ENCODE measurements at regions not wholly inside any gene's neighbourhood (a gene's known extent, or its start where the extent isn't known, plus 50 kb on each side); places are given as distances from the start of the nearest gene placed in this dataset.

GRCh38 chr16:80033783-80034468, 433.4 kb upstream of the MAF start:
- DNase-seq = no peak

- DNase-seq = no peak
These were observed 429.4 kb upstream of the MAF start for GRCh38 chr16:80029761-80030481.

- DNase-seq = no peak
These were observed 428.8 kb upstream of the MAF start for GRCh38 chr16:80029381-80029630.

- DNase-seq = no peak
These were observed 428.2 kb upstream of the MAF start for GRCh38 chr16:80028581-80029380.

- peak; percentile 84 for DNase-seq
These were observed 426.7 kb upstream of the MAF start for GRCh38 chr16:80027007-80027965.

GRCh38 chr16:80025236-80025635, 424.7 kb upstream of the MAF start:
- DNase-seq = no peak

GRCh38 chr16:80024443-80024842, 423.9 kb upstream of the MAF start:
- DNase-seq = no peak

- no peak for DNase-seq
These were observed 423.3 kb upstream of the MAF start for GRCh38 chr16:80023865-80024264.

GRCh38 chr16:80019395-80019794, 418.9 kb upstream of the MAF start:
- DNase-seq = no peak

GRCh38 chr16:80018466-80018865, 417.9 kb upstream of the MAF start:
- DNase-seq = no peak

GRCh38 chr16:80016731-80017326, 416.3 kb upstream of the MAF start:
- no peak for DNase-seq

GRCh38 chr16:80015566-80015965, 415.0 kb upstream of the MAF start:
- DNase-seq = no peak

GRCh38 chr16:80014241-80014939, 413.9 kb upstream of the MAF start:
- no peak for DNase-seq

- DNase-seq = no peak
These were observed 412.0 kb upstream of the MAF start for GRCh38 chr16:80012586-80012985.

GRCh38 chr16:80009971-80010659, 409.6 kb upstream of the MAF start:
- no peak for DNase-seq

GRCh38 chr16:80008857-80009256, 408.3 kb upstream of the MAF start:
- DNase-seq = no peak

GRCh38 chr16:80007231-80007630, 406.7 kb upstream of the MAF start:
- no peak for DNase-seq

GRCh38 chr16:80006241-80007215, 406.0 kb upstream of the MAF start:
- no peak for DNase-seq

- no peak for DNase-seq
These were observed 403.6 kb upstream of the MAF start for GRCh38 chr16:80004113-80004512.

GRCh38 chr16:80002261-80002660, 401.7 kb upstream of the MAF start:
- DNase-seq = no peak
